H1 (cell line): ENCODE measurements at regions not wholly inside any gene's neighbourhood (a gene's known extent, or its start where the extent isn't known, plus 50 kb on each side); places are given as distances from the start of the nearest gene placed in this dataset.

Experiments used
- JUN ChIP-seq: IDR thresholded peaks from 2 replicates; pipeline ENCODE4 v1.6.1; 2011; ENCODE audit warnings: low read depth, mild to moderate bottlenecking, improper control_type of control experiment, low read length
- TF ChIP-seq, protein P1 (sequence below): IDR thresholded peaks from 2 replicates; pipeline ENCODE4 v1.6.1; 2012; ENCODE audit warnings: inconsistent platforms
- TF ChIP-seq, protein P2 (sequence below), 3 experiments: IDR thresholded peaks; 1 replicate in 2 of 3; 2 replicates in 1 of 3; pipeline versions ENCODE4 v1.5.1 to v1.6.1; 2011; ENCODE audit warnings: low read length in 3 of 3, mild to moderate bottlenecking in 3 of 3, inconsistent platforms in 2 of 3, low read depth in 1 of 3, moderate library complexity in 1 of 3; ENCODE audit not compliant: insufficient read depth in 1 of 3; ENCODE audit errors: control extremely low read depth in 1 of 3

DNA sequence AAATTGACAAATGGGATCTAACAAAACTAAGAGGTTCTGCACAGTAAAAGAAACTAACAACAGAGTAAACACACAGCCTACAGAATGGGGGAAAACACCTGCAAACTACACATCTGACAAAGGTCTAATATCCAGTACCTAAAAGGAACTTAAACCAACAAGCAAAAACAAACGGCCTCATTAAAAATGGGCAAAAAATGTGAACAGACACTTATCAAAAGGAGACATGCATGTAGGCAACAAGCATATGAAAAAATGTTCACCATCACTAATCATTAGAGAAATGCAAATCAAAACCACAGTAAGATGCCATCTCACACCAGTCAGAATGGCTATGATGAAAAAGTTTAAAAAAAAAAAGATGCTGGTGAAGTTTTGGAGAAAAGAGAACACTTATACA lies 197.4 kb downstream of the KBTBD2 start:
- TF ChIP-seq, protein P1, sequence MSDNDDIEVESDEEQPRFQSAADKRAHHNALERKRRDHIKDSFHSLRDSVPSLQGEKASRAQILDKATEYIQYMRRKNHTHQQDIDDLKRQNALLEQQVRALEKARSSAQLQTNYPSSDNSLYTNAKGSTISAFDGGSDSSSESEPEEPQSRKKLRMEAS = no peak
- TF ChIP-seq, protein P2, sequence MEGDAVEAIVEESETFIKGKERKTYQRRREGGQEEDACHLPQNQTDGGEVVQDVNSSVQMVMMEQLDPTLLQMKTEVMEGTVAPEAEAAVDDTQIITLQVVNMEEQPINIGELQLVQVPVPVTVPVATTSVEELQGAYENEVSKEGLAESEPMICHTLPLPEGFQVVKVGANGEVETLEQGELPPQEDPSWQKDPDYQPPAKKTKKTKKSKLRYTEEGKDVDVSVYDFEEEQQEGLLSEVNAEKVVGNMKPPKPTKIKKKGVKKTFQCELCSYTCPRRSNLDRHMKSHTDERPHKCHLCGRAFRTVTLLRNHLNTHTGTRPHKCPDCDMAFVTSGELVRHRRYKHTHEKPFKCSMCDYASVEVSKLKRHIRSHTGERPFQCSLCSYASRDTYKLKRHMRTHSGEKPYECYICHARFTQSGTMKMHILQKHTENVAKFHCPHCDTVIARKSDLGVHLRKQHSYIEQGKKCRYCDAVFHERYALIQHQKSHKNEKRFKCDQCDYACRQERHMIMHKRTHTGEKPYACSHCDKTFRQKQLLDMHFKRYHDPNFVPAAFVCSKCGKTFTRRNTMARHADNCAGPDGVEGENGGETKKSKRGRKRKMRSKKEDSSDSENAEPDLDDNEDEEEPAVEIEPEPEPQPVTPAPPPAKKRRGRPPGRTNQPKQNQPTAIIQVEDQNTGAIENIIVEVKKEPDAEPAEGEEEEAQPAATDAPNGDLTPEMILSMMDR (IDR thresholded peaks at IDR 0.05; ENCODE audit: control extremely low read depth in 1 of 3, insufficient read depth in 1 of 3, low read depth in 1 of 3, low read length in 3 of 3) = no peak
- no peak for TF ChIP-seq JUN
